OCI-LY1 (cell line): ENCODE measurements at regions not wholly inside any gene's neighbourhood (a gene's known extent, or its start where the extent isn't known, plus 50 kb on each side); places are given as distances from the start of the nearest gene placed in this dataset.

Source experiments
- H2AFZ ChIP-seq: fragments of 200-600 bp; sonication (generic), shearing (Covaris generic); 2 replicates; pipeline ENCODE4 v1.6.0; 2014; ENCODE audit warnings: antibody characterized with exemption, mild to moderate bottlenecking, low read length
- H3F3A ChIP-seq: fragments of 200-600 bp; sonication (generic), shearing (Covaris generic); 2 replicates; pipeline ENCODE4 v1.6.0; 2014; ENCODE audit warnings: mild to moderate bottlenecking, antibody characterized with exemption, low read length, moderate library complexity; ENCODE audit not compliant: insufficient read depth
- H3K27ac ChIP-seq: fragments of 200-600 bp; sonication (generic); 2 replicates; pipeline ENCODE4 v1.5.1; 2014; ENCODE audit warnings: low read length, mixed run types, mild to moderate bottlenecking, low read depth; ENCODE audit not compliant: poor library complexity, severe bottlenecking
- H3K27me3 ChIP-seq: fragments of 200-600 bp; sonication (generic); 2 replicates; pipeline ENCODE4 v1.6.0; 2014; ENCODE audit warnings: antibody characterized with exemption, mild to moderate bottlenecking, low read length, moderate library complexity; ENCODE audit not compliant: insufficient read depth
- H3K36me3 ChIP-seq: fragments of 200-600 bp; sonication (generic); 2 replicates; pipeline ENCODE4 v1.6.1; 2014; ENCODE audit warnings: mild to moderate bottlenecking, antibody characterized with exemption, low read length, moderate library complexity, mixed read lengths; ENCODE audit not compliant: insufficient read depth
- H3K4me1 ChIP-seq: fragments of 200-600 bp; sonication (generic); 2 replicates; pipeline ENCODE4 v1.5.1; 2014; ENCODE audit warnings: mild to moderate bottlenecking, low read length, moderate library complexity; ENCODE audit not compliant: insufficient read depth, severe bottlenecking
- H3K4me2 ChIP-seq: fragments of 200-600 bp; sonication (generic), shearing (Covaris generic); 2 replicates; pipeline ENCODE4 v1.6.1; 2014; ENCODE audit warnings: low read length
- H3K4me3 ChIP-seq: fragments of 200-600 bp; sonication (generic); 2 replicates; pipeline ENCODE4 v1.5.1; 2014; ENCODE audit warnings: low read length, low read depth, mild to moderate bottlenecking, mixed read lengths; ENCODE audit not compliant: poor library complexity, severe bottlenecking
- H3K79me2 ChIP-seq: fragments of 200-600 bp; shearing (Covaris generic); 2 replicates; pipeline ENCODE4 v1.6.1; 2016; ENCODE audit warnings: mixed run types, low read length, mixed read lengths; ENCODE audit not compliant: insufficient read depth
- H3K9ac ChIP-seq: fragments of 200-600 bp; sonication (generic), shearing (Covaris generic); 2 replicates; pipeline ENCODE4 v1.6.1; 2014; ENCODE audit warnings: mild to moderate bottlenecking, low read length, mixed read lengths
- H3K9me2 ChIP-seq: fragments of 200-600 bp; sonication (generic), shearing (Covaris generic); 2 replicates; pipeline ENCODE4 v1.6.1; 2014; ENCODE audit warnings: low read depth, mild to moderate bottlenecking, low read length, mixed read lengths
- H3K9me3 ChIP-seq: fragments of 200-600 bp; shearing (Covaris generic); 2 replicates; pipeline ENCODE4 v1.6.1; 2014; ENCODE audit warnings: low read length, mixed read lengths
- H4K20me1 ChIP-seq: fragments of 200-600 bp; sonication (generic), shearing (Covaris generic); 2 replicates; pipeline ENCODE4 v1.6.0; 2016; ENCODE audit warnings: mild to moderate bottlenecking, low read length; ENCODE audit not compliant: insufficient read depth
- EZH2 ChIP-seq: fragments of 200-600 bp; sonication (generic), shearing (Covaris generic); IDR thresholded peaks from 2 replicates; pipeline ENCODE4 v1.8.0; 2017; ENCODE audit warnings: borderline replicate concordance, mixed run types, mild to moderate bottlenecking, antibody characterized with exemption, low read length, moderate library complexity, mixed read lengths
- TF ChIP-seq, protein P1 (sequence below): fragments of 200-600 bp; sonication (generic), shearing (Covaris generic); IDR thresholded peaks from 2 replicates; pipeline ENCODE4 v1.5.1; 2017; ENCODE audit warnings: mild to moderate bottlenecking, antibody characterized with exemption, low read length, moderate library complexity, mixed read lengths

DNA sequence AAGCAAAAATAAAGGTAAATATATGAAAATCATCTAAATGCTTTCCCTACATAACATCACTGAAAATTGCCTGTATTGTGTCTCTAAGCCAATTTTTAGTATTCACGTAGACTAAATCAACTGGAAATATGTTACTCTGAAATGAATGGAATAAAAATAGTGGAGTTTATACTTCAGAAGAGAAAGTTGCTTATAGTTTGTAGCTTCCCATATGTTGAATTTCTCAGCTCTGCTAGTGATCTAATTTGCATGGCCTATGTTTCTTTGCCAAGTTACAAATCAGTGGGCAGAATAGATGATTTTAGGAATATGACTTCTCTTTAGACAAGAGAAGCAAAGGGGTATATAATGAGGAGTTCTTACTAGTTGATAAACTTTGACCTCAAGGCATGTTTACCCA is 850.2 kb downstream of the OLFM4 start:
- Histone ChIP-seq H3F3A (no peaks in the 10 kb centered on the region), H3K4me3 (no peak overlapping the region), H3K36me3 (no peaks in the 10 kb centered on the region), H3K27ac (no peak overlapping the region), H3K9ac (no peak overlapping the region), H3K27me3 (no peaks in the 10 kb centered on the region), H3K4me1 (no peaks in the 10 kb centered on the region), H3K9me2 (no peaks in the 10 kb centered on the region), H4K20me1 (no peaks in the 10 kb centered on the region), H2AFZ (no peak overlapping the region), H3K79me2 (no peaks in the 10 kb centered on the region), H3K4me2 (no peak overlapping the region), H3K9me3 (no peaks in the 10 kb centered on the region)
- TF ChIP-seq, protein P1, sequence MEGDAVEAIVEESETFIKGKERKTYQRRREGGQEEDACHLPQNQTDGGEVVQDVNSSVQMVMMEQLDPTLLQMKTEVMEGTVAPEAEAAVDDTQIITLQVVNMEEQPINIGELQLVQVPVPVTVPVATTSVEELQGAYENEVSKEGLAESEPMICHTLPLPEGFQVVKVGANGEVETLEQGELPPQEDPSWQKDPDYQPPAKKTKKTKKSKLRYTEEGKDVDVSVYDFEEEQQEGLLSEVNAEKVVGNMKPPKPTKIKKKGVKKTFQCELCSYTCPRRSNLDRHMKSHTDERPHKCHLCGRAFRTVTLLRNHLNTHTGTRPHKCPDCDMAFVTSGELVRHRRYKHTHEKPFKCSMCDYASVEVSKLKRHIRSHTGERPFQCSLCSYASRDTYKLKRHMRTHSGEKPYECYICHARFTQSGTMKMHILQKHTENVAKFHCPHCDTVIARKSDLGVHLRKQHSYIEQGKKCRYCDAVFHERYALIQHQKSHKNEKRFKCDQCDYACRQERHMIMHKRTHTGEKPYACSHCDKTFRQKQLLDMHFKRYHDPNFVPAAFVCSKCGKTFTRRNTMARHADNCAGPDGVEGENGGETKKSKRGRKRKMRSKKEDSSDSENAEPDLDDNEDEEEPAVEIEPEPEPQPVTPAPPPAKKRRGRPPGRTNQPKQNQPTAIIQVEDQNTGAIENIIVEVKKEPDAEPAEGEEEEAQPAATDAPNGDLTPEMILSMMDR = no peak

DNA sequence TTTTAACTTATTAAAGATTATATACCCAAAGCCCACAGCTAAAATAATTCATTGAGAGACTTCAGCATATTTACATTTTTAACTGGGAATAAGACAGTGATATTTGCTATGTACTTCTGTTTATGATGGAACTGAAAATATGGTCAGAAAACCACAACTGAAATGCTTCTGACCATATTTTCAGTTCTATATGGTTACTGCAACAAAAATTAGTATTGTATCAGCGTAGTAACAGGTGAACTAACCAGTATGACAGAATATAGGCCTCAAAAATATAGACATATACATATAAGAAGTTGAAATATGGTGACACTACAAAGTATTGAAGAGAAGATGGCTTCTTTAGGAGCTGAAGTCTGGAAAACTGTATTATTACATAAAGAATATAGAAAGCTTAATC is 857.4 kb downstream of the OLFM4 start:
- H3K27me3 ChIP-seq = no peaks in the 10 kb centered on the region
- no peak overlapping the region for H3K27ac ChIP-seq
- no peak overlapping the region for H3K4me2 ChIP-seq

GRCh38 chr13:53890696-53891095 is 862.1 kb downstream of the OLFM4 start:
- Histone ChIP-seq H3K36me3 (no peaks in the 10 kb centered on the region), H3K4me1 (no peaks in the 10 kb centered on the region), H3K9me2 (no peaks in the 10 kb centered on the region), H2AFZ (no peak overlapping the region), H3K4me2 (no peak overlapping the region), H3K79me2 (no peaks in the 10 kb centered on the region), H3K4me3 (no peak overlapping the region), H3F3A (no peaks in the 10 kb centered on the region), H3K9ac (no peak overlapping the region), H4K20me1 (no peaks in the 10 kb centered on the region), H3K9me3 (no peaks in the 10 kb centered on the region), H3K27ac (no peak overlapping the region), H3K27me3 (no peaks in the 10 kb centered on the region)
- TF ChIP-seq, protein P1 = no peak
- no peak for TF ChIP-seq EZH2

More for the DNA sequence above, 857.4 kb downstream of the OLFM4 start:
- Histone ChIP-seq H3K4me3 (no peak overlapping the region), H3K9me3 (no peaks in the 10 kb centered on the region), H3K9me2 (no peaks in the 10 kb centered on the region), H3K79me2 (no peaks in the 10 kb centered on the region), H3F3A (no peaks in the 10 kb centered on the region), H2AFZ (no peak overlapping the region), H4K20me1 (no peaks in the 10 kb centered on the region), H3K9ac (no peak overlapping the region), H3K4me1 (no peaks in the 10 kb centered on the region), H3K36me3 (no peaks in the 10 kb centered on the region)
- TF ChIP-seq EZH2 = no peak
- TF ChIP-seq, protein P1 = no peak
